HG02588 (cell line): ENCODE measurements at regions not wholly inside any gene's neighbourhood (a gene's known extent, or its start where the extent isn't known, plus 50 kb on each side); places are given as distances from the start of the nearest gene placed in this dataset.

Source experiments
- ATAC-seq: cut with Tn5 transposase; IDR thresholded peaks from one replicate; pipeline ENCODE4 v1.9.1; 2021; ENCODE audit warnings: mild to moderate bottlenecking, moderate library complexity; ENCODE audit not compliant: unreplicated experiment

DNA sequence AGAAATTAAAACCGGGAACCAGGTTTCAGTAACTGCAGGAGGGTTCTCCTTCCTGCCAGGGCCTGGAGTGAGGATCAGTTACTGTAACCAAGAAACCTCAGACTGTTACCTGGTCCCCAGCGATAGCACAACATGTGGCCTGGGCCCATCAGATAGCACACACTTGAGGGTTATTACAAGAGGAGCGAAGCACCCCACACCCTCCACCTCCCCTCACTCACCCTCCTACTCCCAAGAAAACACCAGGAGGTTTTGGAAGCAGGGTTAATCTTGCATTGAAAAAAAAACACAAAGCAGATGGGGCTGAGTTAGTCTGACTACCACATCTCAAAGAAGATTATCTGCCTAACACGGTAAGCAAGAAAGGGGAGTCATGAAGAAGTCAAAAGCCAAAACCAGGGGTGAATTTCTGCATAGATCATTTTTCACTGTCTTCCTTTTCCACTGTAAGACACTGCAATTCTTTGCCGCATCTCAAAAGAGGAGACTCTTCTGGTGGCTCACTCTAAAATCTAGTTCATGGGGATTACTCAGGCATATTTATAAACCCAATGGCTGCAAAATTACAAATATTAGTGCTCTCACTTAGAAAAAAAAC, 75.9 kb upstream of the DOCK9 start:
- ATAC-seq = no peak

DNA sequence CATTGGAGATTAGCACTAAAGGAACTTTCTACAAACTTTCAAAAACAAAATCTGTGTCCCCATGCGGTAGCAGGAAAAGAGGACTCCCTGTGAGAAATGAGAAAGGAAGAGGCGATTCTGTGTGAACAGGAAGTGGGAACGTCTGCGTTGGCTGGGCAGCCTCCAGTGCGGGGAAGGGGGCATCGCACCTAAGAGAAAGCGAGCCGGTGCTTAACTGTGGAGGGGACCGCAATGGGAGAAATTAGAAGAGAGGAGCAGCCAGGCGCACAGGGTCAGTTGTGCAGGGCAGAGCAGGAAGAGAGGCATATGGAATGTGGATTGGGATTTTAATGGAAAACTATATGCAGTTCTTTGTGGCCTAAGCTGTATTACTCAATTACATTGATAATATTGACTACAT, 77.4 kb upstream of the DOCK9 start:
- no peak for ATAC-seq

DNA sequence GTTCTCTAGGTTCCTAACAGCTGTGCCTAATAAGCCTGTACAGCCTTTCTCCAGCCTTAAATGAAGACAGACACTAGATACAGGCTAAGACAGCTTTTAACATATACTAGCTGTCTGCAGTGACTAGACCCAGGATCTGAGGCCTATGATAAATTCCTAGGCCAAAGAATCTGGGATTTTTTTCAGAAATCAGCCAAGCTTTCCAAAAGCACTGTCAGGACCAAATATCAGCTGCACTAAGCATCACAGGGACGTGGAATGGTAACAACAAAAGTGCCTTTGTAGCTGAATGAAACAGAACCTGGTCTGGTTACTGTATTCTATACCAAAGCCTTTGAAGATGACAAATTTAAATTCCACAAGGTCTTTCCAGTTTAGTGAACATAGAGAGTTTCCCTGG, 77.9 kb upstream of the DOCK9 start:
- ATAC-seq = no peak

DNA sequence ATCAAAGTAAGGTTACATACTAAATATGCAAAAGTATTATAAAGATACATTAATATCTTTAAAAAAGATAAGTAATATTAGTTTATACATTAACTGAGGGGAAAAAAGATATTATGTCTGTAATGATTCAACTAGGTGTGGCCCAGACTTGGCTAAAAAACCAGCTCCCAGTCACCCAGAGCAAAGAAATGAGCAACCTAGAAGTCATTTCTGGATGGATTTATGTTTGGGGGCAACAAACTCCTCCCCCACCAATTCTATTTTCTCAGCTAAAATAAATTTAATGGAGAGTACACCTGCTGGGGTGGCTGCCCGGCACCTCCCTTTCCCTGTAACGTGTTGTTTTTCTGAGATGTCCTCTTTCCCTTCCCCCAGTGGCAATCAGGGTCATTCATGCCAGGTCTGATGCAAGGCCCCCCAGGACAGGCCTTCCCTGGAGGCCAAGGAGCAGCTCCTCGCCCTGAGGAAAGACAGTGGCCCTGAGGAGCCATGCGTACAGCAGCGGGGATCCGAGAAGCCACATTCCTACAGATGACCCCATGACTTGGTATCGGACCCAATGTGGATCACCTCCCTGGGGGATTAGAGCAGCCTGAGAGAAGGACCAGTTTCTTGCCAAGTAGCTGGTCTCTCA, 78.6 kb upstream of the DOCK9 start:
- ATAC-seq = no peak

DNA sequence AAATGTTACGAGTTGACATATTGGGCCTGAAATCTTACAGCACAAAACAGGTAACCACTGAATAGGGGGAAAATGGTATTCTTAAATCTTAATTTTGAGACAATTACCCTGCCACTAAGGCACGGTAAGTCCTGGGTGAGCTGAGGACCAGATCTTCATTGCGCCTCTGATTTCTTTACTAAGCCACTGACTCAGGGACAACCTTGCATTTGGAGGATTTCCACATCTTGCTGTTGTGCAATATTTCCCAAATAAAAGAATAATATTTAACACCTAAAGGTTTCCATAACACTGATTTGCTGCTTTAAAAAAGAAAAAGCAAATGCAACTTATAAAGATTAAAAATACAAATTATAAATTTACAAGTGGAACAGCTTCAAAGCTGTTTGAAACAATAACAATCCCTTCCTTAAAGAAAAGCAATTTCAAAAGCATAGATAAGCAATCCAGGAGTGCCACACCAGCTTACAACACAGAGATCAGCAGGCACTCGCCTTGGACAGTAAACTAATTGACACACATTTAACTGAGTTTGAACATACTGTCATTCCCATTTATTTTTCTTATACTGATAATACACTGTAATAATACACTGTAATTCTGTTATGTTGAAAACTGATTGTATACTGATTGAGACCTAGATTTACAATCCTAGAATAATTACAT, 79.6 kb upstream of the DOCK9 start:
- ATAC-seq = no peak

DNA sequence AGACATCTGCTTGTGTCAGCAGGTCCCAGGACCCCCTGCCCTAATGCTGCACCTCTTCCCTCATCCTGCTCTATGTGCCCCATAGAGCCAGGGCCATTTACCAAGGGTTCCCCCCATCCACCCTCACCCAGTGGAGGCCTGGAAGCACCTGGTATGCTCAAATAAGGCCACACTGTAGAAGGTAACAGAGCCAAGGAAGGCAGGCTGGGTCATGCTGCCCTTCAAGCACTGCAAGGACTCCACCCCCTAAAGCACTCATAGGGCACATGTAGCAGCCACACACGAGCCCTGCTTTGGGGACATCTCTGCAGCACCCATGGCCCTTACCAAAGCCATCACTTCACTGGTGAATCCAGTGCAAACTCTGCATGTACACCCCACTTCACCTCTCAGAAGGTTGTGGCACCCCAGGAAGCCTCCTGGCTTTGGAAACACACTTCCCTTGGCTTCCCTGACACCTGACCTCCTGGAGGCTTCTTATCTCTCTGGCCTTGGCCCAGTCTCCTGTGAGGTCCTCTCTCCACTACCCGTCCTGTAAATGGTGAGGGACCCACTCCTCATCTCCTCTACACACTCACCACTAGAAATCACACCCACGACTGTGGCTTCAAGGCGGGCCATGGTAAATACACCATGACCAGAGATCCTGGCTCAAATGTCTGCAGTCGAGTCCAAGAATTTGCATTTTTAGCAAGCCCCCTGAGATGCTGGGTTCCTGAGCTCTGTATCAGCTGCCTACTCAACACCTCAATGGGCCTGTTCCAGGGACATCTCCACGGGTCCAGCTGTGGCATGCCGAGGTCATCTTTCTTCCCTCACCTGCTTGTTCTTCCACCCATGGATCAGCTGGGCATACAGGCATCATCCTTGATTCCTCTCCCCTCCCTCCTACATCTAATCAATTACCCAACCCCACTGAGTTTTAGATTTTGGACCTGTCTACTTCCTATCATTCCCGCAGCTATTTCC, 80.9 kb upstream of the DOCK9 start:
- ATAC-seq = no peak

DNA sequence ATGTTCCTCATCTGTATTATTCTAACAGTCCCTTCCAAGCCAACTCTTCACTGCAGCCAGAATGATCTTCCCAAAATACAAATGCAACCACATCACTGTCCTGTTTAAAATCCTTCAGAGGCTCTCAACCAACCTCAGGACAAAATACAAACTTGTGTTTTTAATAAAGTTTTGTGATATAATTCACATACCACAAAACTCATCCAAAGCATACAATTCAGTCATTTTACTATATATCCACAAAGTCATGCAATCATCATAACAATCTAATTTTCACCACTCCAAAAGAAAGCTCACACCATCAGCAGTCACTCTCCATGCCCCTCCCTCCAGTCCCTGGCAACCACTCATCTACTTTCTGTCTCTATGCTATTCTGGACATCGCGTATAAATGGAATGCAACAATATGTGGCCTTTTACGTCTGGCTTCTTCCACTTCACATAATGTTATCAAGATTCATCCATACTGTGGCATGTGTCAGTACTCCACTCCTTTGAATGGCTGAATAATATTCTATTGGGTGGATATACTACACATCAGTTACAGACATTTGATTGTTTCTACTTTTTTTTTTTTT, 81.7 kb upstream of the DOCK9 start:
- no peak for ATAC-seq

DNA sequence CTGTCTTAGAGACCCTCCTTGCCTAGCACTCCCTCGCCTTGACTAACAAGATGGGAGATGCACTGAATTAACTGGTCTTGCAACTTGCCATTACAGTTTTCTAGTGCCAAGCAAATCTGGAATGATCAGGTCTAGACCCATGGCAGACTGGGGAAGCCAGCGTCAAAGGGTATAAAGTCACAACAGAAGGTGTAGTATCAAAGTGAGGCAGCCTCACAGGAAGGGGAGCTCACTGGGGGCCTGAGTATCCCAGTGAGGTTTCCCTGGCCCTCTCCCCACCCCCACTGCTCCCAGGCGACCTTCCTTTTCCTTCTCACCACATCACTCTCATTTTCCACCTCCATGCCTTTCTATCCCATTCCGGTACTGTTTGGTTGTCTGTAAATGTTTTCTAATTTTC, 83.5 kb upstream of the DOCK9 start:
- ATAC-seq = no peak

DNA sequence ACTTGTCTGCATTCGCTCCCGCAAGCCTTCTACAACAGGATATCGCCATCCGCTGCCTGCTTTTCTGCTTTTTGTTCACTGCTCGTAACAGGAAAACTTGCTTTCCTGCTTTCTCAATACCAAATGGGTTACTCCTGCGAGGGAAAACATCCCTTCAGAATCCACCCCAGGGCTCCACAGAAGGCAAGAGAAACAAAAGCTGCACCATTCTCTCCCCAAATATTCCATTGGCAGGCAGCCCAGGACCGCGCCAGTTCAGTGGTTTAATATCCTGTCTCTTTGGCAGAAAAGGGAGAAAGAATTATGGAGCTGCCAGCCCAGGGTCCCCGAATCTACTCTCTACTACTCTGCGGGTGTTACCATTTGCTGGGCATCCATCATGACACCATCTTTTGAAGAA, 84.7 kb upstream of the DOCK9 start:
- no peak for ATAC-seq

DNA sequence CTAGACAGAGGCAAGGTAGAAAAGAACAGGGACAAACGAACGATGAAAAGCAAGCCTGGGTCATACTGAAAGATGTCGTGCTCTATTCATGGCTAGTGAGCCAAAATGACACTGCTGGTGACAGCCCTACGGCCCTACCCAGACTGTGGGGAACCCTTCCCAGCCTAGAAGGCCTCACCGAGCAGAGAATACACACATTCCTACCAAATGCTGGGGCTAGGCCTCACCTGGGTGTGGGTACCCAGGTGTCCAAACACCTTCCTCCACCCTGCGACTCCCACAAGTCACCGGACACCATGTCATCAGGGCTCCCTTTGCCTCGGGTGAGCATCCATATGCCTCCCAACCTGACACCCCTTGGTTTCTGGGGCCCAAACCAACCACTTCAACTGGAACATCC, 85.3 kb upstream of the DOCK9 start:
- ATAC-seq = no peak

DNA sequence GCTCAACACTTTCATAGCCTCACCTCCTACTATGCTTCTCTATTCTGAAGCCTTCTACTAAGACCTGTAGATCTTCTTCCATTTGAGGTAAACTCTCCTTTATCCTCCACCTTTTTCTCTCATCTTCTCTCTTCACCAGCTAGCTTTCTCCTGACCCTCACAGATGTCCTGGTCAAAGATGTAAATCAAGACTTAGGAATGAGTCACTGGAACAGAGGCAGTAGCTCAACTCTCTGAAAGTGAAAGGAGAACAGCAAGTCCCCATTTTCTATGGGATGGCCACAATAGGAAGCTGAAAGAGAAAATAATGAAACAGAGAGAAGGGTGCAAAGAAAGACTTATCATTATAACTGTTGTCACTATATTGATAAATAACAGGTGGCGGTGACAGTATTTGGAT, 86.1 kb upstream of the DOCK9 start:
- ATAC-seq = no peak

DNA sequence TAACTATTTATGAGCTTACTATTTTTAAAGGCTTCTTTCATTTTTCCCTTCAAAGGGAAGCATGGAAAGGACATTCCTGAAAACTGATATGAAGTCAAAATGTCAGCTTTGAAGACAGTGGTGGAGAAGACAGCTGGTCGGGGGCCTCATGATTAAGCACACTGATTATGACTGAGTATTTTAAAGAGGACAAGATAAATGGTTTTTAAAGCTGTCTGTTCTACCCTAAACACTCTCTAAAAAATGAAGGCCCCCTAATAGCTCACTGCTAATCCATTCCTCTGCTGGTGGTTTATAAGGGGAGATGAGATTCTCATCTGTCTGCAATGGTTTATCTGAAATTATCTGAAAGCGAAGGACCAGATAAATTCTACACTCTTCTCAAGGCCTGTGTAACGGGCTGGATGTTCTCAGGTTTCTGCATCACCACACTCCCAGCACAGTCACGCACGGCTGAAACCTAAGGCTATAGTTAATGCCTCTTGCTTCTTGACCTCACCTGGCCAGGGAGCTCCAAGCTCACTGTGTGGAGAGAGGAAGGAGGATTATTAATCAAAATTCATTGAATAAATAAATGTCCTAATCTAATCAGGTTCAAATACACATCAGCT, 86.9 kb upstream of the DOCK9 start:
- no peak for ATAC-seq

DNA sequence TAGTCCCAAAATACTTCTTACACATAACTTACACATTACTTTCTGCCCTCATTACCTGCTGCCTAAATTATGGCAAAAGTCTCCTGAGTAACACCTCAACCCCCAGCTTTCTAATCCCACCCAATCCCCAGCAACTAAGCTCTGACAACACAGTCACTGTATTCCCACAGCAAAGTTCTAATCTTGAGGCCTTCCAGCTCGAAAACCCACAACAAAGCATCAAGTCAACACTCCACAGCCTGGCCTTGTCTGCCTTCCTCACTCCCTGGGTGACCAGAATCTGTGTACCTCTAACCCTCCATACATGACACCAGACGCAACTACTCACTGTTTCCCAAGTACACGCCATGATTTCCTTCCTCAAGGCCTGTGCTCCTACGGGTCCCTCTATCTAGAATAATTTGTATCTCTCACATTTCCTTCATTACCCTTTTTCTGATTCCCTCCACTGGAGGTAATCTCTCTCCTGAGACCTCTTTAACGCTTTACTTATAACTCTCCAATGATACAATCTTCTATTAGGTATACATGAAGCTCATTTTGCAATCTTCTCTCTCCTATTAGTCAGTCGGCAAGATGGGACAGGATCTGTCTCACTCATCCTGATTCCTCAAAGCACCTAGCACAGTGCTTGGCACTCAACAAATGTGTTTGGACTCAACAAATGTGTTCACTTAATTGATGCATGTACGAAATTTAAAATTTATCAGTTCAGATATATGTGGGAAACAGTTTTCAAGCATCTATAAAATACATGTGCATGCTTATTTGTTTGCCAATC, 87.6 kb upstream of the DOCK9 start:
- ATAC-seq = no peak

DNA sequence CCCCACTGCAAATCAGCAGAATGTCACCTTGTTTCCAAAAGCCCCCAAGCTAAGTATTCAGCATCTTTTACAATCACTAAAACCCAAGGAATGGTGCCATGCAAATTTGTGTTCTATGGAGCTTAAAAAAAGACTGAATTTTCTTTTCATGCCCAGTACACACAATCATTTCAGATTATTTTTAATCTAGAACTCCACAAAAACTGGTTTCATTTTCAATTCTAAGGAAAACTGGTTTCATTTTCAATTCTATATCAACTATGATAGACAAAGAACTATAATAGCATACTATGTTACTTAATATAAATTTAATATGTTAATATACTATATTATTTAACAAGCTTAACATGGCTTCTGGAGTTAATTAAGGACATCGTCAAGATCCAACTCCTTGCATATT, 88.4 kb upstream of the DOCK9 start:
- ATAC-seq = no peak

DNA sequence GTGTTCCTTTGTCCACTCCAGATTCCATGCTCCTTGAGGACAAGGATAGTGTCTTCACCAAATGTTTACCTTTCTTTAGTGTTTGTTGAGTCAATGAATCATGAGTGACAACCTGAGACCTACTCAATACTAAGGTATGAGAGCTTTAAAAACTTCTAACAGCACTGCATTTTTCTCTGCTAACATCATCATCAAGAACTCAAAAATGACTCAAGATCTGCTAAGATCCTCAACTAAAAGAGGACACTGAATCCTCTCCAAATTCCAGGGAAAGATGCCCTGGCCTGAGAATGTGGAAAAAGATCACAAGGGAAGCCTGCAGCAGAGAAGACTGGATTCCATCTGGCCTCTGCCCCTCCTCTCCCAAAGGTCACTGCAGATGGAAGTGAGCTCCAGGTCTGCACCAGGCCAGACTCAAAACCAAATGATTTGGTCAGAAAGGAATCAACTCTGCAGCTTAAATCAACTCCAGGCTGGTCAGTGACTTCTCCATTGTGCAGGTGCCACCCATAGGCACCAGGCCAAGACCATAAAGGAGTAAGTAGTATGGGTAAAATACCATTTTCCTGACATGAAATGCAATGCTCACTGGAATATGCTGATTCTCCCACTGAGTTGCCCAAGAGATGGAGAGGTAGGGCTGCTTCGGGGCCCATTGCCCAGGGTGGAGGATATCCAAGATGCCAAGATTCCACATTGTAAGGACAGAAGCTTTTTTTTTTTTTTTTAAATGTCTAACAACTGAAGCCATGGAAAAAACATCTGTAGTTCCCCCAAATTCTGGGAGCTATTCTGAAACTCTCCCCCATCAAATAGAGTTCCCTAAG, 89.5 kb upstream of the DOCK9 start:
- ATAC-seq = no peak

DNA sequence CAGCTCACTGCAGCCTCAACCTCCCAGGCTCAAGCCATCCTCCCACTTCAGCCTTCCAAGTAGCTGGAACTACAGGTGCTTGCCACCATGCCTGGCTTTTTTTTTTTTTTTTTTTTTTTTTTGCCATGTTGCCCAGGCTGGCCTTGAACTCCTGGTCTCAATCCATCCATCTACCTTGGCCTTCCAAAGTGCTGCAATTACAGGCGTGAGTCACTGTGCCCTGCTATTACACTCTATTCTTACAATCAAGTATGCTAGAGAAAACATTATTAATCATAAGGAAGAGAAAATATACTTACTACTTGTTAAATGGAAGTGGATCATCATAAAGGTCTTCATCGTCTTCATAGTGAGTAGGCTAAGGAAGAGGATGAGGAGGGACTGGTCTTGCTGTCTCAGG, 93.3 kb upstream of the DOCK9 start:
- no peak for ATAC-seq

DNA sequence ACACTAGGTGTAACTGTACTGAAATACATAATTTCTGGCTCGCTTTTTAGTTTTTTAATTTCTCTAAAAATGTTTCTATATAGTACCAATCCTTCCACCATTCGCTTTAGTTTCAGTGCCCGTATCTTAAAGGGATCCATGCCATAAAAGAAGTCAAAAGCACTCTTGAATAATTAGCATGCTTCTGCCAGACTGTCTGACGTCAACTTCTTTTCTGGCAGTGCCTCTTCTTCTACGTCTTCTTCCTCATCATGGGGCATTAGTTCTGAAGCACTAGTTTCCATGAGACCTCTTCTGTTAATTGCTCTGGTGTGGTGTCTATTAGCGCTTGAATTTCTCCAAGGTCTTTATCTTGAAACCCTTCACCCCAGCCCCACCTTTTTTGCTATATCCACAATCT, 93.8 kb upstream of the DOCK9 start:
- ATAC-seq = no peak

DNA sequence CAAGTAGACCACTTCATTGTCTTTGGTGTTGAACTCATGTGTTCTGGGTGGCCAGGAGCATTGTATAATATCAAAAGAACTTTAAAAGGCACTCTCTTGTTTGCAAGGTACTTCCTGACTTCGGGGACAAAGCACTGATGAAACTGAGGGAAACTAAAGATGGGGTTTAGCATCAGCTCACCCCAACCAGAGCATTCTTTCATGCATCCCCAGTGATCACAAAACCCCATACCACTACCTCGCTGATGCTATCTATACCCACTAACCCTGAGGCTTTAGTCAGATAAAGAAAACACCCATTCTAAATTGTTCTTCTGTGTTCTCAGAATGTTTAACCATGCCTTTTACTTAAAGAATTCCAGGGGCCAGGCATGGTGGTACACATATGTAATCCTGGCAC, 94.5 kb upstream of the DOCK9 start:
- ATAC-seq = no peak

DNA sequence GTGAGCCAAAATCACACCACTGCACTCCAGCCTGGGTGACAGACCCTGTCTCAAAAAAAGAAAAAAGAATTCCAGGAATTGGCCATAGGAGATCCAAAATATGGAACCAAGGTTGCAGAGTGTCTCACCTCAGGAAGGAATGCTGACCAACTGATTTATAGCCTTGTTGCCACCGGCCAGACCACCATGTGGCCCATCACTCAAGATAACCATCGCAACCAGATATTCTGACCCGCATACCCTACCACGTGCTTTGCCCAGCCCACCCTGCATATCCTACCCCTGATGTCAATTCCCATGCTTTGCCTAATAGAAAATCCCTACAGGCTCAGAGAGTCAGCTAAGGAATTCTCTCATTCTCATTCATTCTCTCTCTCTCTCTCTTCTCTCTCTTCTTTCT, 95.1 kb upstream of the DOCK9 start:
- ATAC-seq = no peak
